GM19043 (cell line): ENCODE measurements at regions not wholly inside any gene's neighbourhood (a gene's known extent, or its start where the extent isn't known, plus 50 kb on each side); places are given as distances from the start of the nearest gene placed in this dataset.

Source experiments
- ATAC-seq: cut with Tn5 transposase; IDR thresholded peaks from one replicate; pipeline ENCODE4 v1.9.1; 2021; ENCODE audit warnings: low read depth; ENCODE audit not compliant: unreplicated experiment

DNA sequence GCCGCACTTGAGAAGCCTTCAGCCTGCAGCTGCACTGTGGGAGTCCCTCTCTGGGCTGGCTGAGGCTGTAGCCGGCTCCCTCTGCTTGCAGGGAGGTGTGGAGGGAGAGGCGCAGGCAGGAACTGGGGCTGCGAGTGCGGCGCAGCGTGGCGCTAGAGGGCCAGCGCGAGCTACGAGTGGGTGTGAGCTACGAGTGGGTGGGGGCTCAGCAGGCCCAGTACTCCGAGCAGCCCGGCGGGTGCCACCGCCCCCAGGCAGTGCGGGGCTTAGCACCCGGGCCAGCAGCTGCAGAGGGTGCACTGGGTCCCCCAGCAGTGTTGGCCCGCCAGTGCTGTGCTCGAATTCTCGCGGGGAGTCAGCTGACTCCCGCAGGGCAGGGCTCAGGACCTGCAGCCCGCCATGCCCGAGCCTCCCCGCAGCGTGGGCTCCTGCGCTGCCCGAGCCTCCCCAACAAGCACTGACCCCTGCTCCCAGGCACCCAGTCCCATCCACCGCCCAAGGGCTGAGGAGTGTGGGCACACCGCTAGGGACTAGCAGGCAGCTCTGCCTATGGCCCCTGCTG is 1620.1 kb downstream of the BRINP3 start:
- no peak for ATAC-seq

DNA sequence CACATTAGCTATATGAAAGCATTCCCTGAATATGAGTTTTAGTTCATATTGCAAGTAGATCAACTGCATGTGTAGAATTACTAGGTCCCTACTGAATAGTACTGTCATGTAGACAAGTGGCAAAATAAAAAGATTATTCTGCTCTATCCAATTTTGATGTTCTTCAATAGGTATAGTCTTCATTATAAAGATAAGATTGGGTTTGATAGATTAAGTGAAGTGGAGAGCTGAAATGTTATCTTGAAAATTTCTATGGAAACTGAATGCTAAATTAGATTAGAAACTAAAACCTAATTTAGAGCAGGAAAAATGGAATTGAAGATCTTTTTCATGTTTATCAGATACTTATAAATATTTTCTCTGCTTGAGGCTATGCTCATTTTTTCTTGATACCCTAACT is 1610.0 kb downstream of the BRINP3 start:
- no peak for ATAC-seq

DNA sequence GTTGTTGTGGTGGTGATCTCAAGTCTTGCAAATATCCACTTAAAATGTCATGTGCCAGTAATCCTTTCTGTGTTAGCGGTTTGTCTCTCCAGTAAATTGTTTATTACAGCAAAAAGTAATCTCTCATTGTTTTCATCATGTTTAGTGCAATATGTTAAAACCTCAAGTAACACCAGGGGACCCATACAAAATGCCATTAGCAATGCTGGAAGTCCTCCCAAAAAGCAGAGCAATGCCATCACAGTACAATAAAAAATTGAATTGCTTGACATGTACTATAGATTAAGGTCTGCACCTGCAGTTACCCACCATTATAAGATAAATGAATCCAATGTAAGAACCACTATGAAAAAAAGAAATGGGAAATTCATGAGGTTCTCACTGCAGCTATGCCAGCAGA is 1606.5 kb downstream of the BRINP3 start:
- ATAC-seq, result no peak

DNA sequence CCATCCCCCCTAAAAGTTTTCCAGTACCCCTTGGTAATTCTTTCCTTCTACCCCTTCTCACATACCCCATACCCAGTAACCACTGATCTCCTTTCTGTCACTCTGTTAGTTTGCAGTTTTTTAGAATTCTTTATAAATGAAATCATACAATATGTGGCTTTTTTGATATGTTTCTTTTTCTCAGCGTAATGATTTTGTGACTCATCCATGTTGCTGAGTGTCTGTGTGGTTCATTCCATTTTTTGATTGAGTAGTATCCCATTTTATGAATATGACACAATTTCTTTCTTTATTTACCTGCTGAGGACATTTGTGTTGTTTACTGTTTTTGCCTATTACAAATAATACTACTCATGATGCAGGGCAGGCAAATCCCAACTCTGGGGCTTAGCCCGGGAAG is 1605.3 kb downstream of the BRINP3 start:
- ATAC-seq, result no peak

DNA sequence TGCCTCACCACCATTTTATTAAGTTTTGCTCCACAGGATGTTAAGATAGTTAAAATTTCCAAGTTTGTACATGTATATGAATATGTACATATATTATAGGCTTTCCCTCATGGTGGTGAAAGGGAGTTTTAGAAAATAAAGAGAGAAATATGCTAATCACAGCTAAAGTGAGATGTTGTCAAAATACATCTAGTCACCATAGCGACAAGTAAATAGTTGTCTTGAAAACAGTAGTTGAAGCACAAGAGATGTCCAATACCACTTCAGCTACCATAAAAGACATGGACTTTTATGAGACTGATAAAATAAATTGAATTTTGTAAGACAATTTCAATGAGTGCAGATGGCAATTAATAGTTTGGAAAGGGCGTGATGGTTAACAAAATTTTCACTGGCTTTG is 1600.0 kb downstream of the BRINP3 start:
- no peak for ATAC-seq

DNA sequence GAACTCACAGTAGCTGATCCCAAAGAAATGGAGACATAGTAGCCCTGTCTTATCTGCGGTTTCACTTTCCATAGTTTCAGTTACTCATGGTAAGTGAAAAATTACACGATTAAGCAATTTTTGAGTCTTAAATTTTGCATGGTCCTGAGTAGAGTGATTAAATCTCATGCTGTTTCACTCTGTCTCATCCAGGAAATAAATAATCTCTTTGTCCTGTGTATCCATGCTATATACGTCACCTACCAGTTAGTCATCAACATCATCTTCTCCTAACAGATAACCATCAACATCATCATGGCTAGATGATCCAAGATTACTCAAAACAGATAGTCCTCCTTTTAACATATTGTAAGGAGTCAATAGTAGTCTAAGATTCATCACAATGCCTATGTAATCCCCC is 1589.3 kb downstream of the BRINP3 start:
- no peak for ATAC-seq

DNA sequence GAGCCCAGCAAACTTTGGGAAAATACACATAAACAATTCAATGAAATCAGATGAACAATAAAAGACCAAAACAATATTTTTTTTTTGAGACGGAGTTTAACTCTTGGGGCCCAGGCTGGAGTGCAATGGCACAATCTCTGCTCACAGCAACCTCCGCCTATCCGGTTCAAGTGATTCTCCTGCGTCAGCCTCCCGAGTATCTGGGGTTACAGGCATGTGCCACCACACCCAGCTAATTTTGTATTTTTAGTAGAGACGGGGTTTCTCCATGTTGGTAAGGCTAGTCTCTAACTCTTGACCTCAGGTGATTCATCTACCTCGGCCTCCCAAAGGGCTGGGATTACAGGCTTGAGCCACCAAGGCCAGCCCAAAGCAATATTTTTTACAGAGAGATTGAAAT is 1588.5 kb downstream of the BRINP3 start:
- no peak for ATAC-seq

DNA sequence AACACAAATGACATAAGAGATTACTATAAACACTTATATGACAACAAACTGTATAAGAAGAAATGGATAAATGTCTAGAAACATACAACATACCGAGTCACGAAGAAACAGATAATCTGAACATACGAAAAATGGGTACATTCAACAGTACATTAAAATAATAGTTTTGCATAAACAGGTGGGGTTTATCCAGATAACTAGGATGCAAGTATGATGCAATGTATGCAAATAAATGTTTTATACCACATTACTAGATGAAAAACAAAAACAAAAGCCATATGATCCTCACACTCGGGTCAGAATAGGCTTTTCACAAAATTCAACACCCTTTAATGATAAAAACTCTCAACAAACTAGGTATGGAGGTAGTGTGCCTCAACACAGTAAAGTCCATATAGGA is 1585.7 kb downstream of the BRINP3 start:
- no peak for ATAC-seq

DNA sequence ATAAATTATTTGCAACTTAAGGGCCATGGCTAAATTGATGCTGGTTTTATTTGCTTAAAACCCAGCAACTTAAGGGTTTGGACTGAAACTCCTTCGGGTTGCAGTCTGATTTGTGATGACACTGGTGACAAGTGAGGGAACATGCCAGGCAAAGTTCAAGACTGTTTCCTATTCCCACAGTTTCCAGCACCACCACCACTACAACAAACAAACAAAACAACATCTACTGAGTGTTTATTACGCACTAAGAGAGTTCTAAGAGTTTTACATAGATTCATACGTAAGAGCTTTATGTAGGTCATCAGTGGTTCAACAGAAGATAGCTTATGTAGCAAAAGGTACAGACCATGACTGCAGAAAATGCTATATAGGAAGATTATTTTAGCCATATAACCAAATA is 1582.1 kb downstream of the BRINP3 start:
- no peak for ATAC-seq

DNA sequence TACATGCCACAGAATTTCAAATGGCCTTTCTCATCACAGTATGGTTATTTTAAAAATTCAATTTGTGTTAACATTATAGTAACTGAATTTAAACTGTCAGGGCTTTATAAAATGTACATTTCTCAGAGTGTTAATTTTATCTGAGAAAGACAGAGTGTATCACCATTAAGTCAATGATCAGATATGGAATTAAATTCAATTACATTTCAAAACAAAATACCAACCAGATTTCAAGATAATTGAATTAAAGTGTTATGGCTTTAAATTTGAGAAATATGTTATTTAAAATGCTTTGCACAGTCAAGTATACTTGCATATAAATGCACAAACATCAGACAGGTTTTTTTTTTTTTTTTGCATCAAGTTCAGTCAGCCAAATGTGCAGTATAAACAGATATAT is 1574.4 kb downstream of the BRINP3 start:
- no peak for ATAC-seq

DNA sequence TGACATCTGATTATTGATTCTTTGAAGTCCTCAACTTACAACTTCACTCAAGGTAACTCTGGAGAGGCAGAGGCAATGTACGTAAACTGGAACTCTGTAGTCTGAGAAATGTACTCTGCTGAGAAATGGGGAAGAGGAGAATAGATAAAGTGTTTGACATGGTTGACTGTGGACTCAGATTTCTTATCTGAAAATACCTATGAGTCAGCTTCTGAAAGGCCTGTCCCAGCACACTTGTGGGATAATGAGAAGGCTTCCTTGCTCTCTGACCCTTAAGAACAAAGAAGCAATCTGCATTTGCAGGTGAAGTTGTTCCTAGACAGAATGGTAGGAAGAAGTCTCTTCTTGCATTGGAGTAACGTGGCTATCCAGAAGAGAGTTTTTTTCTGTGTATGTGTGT is 1573.5 kb downstream of the BRINP3 start:
- ATAC-seq, result no peak

DNA sequence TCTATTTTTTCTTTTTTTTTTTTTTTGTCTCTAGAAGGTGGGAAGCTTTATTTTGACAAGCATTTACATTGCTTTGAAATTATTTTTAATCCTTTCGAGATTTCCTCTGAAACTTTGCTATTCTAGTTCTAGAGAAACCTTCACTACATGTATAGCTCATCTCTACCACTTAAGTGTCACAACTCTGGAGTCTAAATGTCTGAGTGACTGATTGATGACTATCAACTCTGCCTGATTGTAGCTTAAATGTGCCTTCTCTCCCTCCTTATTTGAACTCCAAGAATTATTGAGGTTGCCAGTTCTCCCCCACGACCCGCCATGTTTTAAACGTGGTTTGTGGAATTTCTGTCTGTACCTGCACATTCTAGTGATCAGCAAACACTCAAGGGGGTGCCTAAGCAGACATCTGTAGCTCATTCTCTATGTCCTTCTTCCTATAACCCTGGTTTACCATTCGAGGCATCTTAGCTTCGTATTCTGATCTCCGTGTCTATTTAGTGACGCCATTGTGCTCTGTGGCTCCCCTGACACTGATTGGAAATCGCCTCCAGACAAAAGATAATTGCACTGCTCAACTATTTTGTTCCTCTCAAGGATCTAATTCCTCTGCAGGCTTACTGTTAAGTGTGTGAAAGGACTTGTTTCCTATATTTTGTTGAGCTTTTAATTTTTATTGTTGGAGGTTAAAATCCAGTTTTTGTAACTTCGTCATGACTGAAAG is 1570.6 kb downstream of the BRINP3 start:
- ATAC-seq, result no peak

DNA sequence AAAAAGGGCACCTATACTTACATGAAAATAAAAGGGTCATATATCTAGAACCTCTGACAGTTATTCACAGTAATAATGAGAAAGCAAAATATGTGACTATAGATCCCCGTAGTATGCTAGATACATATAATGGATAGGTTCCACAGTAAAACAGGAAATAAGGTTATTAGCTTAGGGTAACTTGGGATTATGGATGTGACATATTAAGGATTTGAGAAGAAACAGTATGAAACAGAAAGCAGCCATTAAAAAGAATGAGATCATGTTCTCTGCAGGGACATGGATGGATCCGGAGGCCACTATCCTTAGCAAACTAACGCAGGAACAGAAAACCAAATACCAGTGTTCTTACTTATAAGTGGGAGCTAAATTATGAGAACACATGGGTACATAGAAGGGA is 1547.3 kb downstream of the BRINP3 start:
- ATAC-seq, result no peak

DNA sequence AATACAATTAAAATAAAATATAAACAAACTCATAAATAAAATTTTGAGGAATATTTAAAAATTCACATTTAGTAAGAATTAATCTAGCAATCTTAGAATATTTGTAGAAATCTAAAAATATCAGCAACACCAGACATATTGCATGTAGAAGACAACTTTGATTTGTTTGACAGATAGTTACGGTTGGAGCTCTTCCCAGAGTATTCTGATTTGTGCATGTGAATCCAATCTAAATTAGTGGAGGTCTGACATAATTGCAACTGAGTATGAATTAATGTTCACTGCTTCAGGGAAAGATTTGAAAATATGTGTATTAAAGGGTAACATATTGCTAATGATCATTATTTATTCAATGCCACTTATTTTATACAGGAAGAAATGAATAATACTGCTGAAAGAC is 1546.2 kb downstream of the BRINP3 start:
- ATAC-seq, result no peak

DNA sequence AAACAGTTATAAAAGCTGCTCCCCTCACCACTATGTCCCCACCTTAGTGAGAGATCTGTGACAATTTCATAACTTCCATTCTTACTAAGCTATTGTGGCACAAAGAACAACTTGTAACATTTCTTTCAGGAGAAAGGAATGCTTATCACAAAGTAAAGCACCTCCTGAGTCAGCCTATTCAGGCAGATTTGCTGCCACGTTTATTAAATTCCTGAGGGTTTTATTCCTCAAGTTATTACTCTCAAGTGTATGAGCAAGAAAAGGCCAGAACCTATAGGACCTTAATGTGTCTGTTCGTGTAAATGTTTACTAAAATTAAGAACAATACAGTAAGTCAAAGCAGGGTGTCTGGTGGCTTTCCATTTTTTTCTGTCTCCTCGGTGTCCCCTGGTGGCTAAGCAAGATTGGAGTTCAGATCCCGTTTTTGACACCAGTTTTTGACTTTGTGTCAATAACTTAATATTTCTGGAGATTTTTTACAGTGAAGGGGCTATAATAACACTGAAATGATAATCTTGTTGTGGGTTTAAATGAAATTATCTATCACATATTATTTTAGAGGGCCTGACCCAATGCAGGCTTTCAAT is 1539.6 kb downstream of the BRINP3 start:
- no peak for ATAC-seq

DNA sequence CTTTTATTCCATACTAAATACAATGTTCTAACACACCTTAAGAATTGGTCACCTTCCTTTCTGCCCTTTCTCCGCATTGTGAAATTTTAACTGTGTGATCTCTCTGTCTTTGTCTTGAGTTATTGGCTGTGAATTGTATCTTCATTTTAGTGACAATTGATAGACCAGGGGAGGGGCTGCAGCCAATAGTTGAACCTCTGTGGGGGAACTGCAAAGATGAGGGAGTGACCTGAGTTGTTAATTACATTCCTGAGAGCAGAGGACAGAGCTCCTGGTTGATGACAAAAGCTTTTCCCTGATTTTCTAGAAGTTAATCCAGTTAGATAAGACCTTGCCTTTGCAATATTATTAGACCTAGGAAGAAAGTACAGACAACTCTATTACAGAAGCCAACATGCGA is 1535.7 kb downstream of the BRINP3 start:
- ATAC-seq, result no peak

DNA sequence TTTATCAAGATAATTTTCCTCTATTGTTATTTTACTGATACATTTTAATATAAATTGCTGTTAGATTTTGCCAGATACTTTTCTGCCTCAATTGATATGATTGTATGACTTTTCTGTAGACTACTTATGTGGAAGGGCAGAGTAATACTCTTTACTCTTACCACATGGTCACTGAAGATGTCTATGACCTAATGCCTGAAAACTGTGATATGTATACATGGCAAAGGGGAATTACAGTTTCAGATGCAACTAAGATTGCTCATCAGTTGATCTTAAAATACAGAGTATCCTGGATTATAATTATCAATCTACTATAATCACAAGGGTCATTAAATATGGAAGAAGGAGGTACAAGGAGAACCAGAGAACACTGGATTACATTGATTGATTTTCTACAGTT is 1528.0 kb downstream of the BRINP3 start:
- no peak for ATAC-seq

DNA sequence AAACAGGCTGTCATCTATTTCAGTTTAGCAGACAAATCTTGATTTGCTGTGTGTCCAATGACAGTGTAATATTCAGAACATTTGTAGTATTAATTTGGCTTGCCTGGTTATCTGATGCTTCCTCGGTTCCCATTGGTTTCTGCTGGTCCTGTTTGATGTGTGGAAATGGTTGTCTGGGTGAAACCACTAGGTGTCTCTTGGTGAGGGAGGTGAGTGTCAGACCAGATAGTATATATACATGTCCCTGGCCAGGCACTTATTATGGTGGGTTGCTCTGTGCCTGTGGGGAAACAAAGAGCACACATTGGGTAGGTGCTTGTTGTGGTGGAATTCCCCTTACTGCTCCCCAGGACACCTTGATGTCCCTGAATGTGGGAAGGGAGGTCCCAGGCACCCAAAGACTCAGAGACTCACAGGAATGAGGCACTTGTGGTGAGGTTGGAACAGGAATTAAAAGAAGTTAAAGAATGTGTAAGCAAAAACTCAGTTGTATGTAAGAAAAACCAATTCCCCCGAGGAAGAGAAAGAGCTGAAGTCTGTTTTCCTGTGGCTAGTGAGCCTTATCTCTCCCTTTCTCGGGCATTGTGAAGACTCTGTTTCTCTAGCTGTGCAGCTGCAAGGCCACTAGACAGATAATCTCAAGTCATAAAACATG is 1519.1 kb downstream of the BRINP3 start:
- ATAC-seq, result no peak

DNA sequence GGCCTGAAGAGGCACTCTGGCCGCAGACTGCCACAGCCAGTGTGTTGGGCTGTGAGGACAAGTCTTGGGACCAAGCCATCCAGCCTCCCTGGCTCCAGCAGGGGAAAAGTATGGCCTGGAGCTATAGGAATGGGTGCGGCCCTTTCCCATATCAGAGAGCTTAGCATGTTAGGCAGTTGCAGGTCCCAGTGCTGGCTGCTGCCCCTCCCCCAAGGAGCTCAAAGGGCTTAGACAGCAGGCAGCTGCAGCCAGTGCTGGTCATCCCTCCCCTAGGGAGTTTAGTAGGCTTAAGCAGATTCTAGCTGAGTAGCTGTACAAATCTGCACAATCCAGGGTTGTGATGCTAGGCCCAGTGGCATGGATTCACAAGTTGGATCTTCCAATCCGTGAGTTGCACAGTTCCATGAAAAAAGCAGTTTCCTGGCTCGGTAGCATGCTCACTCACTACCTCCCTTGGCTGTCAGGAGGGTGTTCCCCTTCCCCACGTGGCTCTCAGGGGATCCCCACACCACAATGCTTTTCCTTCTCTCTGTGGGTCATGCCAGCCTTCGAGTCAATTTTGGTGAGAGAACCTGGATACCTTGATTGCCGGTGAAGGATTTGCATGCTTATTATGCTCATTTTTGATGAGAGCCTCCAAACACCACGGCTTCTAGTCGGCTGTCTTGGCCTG is 1490.8 kb downstream of the BRINP3 start:
- ATAC-seq, result no peak

DNA sequence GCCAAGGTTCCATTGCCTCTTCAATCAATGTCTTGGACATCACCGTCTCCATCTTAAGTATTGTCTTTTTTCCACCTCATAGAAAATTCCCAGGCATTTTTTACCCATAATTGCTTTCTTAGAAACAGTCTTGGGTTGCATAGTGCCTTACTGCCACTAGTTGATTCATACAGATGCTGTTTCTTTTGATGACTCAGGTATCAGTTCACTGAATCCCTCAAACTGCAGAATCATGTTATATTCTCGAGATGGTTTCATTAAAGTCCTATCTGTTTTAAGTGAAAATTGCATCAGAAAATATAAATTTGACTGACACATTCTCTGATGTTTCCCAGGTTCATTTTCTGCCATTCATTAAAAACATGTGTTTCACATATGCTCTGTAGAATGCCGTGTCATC is 1489.1 kb downstream of the BRINP3 start:
- no peak for ATAC-seq

DNA sequence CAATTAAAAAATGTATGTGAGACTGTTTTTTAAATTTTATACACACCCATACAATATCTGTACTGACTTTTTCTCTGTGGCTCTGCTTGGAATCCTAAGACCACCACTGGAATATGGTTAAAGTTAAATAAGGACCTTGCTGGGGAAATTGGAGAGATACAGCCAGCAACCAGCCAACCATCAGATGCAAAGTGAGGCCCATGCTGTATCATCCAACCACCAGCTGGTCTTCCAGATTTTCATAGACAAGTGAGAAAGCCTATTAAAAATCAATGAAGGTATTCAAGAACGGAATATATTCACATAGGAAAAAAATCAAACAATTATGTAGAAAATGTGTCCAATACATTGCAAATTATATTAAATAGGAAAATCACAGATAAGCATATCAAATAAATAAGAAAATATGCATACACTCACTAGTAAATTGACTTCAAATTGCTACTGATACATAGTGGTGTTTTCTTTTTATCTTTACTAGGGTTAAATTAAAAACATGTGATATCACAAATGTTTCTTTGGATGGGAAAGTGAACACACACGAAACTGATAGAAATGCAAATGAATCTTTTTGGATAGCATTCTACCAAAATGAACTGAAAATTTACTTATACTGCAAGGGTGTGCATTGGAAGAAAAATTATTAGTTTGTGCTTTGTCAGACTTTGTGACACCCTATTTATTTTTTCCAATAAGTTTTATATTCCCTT is 1486.3 kb downstream of the BRINP3 start:
- ATAC-seq, result no peak
